ENCODE measurements at regions not wholly inside any gene's neighbourhood (a gene's known extent, or its start where the extent isn't known, plus 50 kb on each side); places are given as distances from the start of the nearest gene placed in this dataset.

DNA sequence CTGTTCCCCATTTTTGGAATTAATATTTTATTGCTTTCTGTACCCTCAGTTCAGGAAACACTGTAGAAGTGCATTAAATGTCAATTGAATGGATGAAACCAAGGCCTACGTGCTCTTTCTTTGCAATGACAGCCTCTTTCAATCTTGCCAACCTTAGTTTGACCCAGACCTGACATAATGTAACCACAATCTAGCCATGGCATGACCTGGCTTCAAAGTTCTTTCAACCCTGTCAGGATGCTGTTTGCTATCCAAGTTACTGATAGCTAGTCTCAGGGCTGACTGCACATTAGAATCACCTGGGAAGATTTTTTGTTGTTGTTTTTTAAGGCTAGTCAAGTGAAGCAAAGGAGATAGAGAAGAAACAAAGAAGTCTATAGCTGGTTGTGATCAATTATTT, 190.9 kb upstream of the PKDCC start:
- Histone ChIP-seq H3K9me3 (ENCODE audit: control insufficient read depth in 4 of 4, low read length in 3 of 4) (no peaks in the 10 kb centered on the region), H3K36me3 (ENCODE audit: control insufficient read depth in 4 of 4, insufficient read depth in 3 of 4, low read depth in 1 of 4, low read length in 3 of 4) (no peaks in the 10 kb centered on the region), H3K4me3 (ENCODE audit: low read depth in 1 of 3, low read length in 3 of 3) (no peak overlapping the region), H3K4me1 (ENCODE audit: control insufficient read depth in 4 of 4, insufficient read depth in 4 of 4, low read length in 3 of 4) (peaks cover 0 to 10% (median 3%) of the 10 kb centered on the region in 4 donors), H3K9ac (ENCODE audit: low read depth in 1 of 2, low read length in 2 of 2) (no peak overlapping the region), H3K27ac (ENCODE audit: low read depth in 1 of 2, low read length in 2 of 2) (peak overlapping the region in 1 of 2 donors; percentile 54), H3K27me3 (ENCODE audit: control insufficient read depth in 4 of 4, insufficient read depth in 4 of 4, low read length in 3 of 4) (no peaks in the 10 kb centered on the region)
- no peak for DNase-seq (ENCODE audit: low spot score)
- 44% methylated on average over 1 of the region's 1 CpG for WGBS
- TF ChIP-seq YY1 (IDR thresholded peaks at IDR 0.05) = peak; percentile 31
- TF ChIP-seq, protein P1, sequence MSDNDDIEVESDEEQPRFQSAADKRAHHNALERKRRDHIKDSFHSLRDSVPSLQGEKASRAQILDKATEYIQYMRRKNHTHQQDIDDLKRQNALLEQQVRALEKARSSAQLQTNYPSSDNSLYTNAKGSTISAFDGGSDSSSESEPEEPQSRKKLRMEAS (IDR thresholded peaks at IDR 0.05) = no peak
- TF ChIP-seq, protein P2, sequence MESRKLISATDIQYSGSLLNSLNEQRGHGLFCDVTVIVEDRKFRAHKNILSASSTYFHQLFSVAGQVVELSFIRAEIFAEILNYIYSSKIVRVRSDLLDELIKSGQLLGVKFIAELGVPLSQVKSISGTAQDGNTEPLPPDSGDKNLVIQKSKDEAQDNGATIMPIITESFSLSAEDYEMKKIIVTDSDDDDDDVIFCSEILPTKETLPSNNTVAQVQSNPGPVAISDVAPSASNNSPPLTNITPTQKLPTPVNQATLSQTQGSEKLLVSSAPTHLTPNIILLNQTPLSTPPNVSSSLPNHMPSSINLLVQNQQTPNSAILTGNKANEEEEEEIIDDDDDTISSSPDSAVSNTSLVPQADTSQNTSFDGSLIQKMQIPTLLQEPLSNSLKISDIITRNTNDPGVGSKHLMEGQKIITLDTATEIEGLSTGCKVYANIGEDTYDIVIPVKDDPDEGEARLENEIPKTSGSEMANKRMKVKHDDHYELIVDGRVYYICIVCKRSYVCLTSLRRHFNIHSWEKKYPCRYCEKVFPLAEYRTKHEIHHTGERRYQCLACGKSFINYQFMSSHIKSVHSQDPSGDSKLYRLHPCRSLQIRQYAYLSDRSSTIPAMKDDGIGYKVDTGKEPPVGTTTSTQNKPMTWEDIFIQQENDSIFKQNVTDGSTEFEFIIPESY (IDR thresholded peaks at IDR 0.05) = no peak
- peak; percentile 27 for TF ChIP-seq SP1 (IDR thresholded peaks at IDR 0.05)
- TF ChIP-seq NR2F2 (IDR thresholded peaks at IDR 0.05) = no peak
- TF ChIP-seq EGR1 (IDR thresholded peaks at IDR 0.05; ENCODE audit: low read depth in 2 of 2) = no peak
- TF ChIP-seq, protein P3, sequence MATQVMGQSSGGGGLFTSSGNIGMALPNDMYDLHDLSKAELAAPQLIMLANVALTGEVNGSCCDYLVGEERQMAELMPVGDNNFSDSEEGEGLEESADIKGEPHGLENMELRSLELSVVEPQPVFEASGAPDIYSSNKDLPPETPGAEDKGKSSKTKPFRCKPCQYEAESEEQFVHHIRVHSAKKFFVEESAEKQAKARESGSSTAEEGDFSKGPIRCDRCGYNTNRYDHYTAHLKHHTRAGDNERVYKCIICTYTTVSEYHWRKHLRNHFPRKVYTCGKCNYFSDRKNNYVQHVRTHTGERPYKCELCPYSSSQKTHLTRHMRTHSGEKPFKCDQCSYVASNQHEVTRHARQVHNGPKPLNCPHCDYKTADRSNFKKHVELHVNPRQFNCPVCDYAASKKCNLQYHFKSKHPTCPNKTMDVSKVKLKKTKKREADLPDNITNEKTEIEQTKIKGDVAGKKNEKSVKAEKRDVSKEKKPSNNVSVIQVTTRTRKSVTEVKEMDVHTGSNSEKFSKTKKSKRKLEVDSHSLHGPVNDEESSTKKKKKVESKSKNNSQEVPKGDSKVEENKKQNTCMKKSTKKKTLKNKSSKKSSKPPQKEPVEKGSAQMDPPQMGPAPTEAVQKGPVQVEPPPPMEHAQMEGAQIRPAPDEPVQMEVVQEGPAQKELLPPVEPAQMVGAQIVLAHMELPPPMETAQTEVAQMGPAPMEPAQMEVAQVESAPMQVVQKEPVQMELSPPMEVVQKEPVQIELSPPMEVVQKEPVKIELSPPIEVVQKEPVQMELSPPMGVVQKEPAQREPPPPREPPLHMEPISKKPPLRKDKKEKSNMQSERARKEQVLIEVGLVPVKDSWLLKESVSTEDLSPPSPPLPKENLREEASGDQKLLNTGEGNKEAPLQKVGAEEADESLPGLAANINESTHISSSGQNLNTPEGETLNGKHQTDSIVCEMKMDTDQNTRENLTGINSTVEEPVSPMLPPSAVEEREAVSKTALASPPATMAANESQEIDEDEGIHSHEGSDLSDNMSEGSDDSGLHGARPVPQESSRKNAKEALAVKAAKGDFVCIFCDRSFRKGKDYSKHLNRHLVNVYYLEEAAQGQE (IDR thresholded peaks at IDR 0.05) = no peak
- TF ChIP-seq HNF4A (conservative IDR thresholded peaks at IDR 0.05) = peak; percentile 53 to 66
- no peak for TF ChIP-seq GABPA (IDR thresholded peaks at IDR 0.05 in 1 of 2, conservative IDR thresholded peaks at IDR 0.05 in 1 of 2)
- TF ChIP-seq TAF1 (conservative IDR thresholded peaks at IDR 0.05) = no peak
- TF ChIP-seq, protein P4, sequence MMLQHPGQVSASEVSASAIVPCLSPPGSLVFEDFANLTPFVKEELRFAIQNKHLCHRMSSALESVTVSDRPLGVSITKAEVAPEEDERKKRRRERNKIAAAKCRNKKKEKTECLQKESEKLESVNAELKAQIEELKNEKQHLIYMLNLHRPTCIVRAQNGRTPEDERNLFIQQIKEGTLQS (IDR thresholded peaks at IDR 0.05) = no peak
- peak in 1 of 2 donors; percentile 31 for TF ChIP-seq RAD21 (IDR thresholded peaks at IDR 0.05)
- no peak for TF ChIP-seq JUND (IDR thresholded peaks at IDR 0.05)
- no peak for TF ChIP-seq HNF4G (IDR thresholded peaks at IDR 0.05)
- peak; percentile 87 to 91 for TF ChIP-seq RXRA (IDR thresholded peaks at IDR 0.05)
- TF ChIP-seq, protein P5, sequence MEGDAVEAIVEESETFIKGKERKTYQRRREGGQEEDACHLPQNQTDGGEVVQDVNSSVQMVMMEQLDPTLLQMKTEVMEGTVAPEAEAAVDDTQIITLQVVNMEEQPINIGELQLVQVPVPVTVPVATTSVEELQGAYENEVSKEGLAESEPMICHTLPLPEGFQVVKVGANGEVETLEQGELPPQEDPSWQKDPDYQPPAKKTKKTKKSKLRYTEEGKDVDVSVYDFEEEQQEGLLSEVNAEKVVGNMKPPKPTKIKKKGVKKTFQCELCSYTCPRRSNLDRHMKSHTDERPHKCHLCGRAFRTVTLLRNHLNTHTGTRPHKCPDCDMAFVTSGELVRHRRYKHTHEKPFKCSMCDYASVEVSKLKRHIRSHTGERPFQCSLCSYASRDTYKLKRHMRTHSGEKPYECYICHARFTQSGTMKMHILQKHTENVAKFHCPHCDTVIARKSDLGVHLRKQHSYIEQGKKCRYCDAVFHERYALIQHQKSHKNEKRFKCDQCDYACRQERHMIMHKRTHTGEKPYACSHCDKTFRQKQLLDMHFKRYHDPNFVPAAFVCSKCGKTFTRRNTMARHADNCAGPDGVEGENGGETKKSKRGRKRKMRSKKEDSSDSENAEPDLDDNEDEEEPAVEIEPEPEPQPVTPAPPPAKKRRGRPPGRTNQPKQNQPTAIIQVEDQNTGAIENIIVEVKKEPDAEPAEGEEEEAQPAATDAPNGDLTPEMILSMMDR (IDR thresholded peaks at IDR 0.05; ENCODE audit: low read depth, low read length, missing input control) = no peak
- TF ChIP-seq FOXA2 (IDR thresholded peaks at IDR 0.05) = no peak
